ENCODE measurements at regions not wholly inside any gene's neighbourhood (a gene's known extent, or its start where the extent isn't known, plus 50 kb on each side); places are given as distances from the start of the nearest gene placed in this dataset.
A peak's percentile ranks its signal among the peaks of the same experiment; 100 is the strongest.
"Not testable (repeated sequence)": the region's sequence is repeated elsewhere in the genome, so short reads cannot be mapped to it uniquely, and the experiment has no call there.

DNA sequence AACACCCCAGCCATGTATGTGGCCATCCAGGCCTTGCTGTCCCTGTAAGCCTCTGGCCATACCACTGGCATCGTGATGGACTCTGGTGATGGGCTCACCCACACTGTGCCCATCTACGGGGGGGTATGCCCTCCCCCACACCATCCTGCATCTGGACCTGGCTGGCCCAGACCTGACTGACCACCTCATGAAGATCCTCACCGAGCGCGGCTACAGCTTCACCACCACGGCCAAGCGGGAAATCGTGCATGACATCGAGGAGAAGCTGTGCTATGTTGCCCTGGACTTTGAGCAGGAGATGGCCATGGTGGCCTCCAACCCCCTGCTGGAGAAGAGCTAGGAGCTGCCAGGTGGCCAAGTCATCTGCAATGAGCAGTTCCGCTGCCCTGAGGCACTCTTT, 80.4 kb upstream of the ZCCHC2 start:
- DNase-seq (ENCODE audit: low read depth) = no peak

DNA sequence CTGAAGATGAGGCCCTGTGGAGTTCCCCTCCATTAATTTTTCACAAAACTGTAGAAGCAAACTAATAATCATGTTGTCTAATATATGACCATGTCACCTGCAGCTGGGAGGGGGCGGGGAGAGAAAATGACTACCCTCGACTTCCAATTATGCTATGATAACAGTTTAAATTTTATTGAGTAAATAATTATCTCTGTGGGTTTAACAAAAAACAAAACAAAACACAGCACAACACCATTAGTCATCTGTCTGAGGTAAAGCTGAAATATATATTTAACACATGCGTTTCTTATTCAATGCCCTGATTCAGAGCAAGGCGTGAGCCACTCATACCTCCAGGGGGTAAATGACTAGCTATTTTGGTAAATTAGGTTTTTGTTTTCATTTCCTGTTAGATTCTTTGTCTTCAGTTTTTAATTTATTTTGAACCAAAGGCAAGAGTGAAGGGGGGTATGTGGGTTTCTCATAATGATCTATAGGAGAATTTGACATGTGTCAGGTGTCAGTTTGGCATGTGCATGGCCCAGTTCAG, 77.4 kb upstream of the ZCCHC2 start:
- DNase-seq (ENCODE audit: low read depth) = no peak

DNA sequence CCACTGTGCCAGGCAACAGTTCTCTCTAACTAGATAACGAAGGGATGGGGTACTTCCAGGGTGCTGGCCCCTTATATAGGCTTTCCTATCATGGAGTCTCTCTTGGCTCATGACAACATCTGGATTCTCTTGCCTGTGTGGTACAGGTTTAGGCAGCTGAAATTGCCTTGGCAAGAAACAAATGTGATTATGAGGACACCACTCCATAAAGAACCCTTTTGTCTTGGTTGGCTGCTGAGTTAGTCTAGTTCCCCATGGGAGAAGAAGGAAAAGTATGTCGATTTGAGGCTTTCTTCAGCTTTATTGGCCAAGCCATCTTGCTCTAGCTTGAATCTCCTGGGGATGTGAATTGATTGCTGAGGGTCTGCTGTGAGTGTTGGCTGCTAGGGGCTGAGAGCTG, 76.3 kb upstream of the ZCCHC2 start:
- DNase-seq (ENCODE audit: low read depth) = no peak

DNA sequence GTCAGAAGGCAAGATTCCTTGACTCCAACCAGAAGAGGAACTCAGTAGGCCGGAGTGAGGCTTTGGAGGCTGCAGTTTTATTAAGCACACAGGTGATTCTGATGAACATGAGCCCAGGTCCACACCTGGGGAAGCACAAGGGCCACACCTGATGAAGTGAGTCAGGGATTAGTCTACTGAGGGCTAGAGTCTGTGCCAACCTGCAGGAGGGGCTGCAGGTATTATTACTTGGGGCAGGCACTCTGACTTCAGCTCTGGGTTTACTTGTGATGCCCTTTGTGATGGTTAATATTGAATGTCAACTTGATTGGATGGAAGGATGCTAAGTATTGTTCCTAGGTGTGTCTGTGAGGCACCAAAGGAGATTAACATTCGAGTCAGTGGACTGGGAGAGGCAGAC, 75.2 kb upstream of the ZCCHC2 start:
- no peak for DNase-seq (ENCODE audit: low read depth)

DNA sequence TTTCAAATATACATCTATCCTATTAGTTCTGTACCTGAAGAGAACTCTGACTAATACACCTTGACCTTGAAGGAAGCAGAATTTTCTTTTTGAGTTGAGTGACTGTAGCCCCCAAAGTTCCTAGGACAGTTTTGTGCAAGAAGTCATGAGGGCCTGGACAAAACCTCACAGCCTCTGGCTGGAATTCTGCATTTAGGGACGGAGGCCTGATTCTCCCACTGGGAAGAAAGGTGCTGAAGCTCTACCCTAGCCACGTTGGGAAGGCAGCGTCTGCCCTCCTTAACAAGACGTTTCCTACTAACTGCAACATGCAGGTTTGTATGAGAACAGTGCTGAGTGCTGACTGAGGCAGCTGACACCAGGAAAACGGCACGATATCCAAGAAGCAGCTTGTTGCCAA, 74.4 kb upstream of the ZCCHC2 start:
- DNase-seq (ENCODE audit: low read depth) = no peak

DNA sequence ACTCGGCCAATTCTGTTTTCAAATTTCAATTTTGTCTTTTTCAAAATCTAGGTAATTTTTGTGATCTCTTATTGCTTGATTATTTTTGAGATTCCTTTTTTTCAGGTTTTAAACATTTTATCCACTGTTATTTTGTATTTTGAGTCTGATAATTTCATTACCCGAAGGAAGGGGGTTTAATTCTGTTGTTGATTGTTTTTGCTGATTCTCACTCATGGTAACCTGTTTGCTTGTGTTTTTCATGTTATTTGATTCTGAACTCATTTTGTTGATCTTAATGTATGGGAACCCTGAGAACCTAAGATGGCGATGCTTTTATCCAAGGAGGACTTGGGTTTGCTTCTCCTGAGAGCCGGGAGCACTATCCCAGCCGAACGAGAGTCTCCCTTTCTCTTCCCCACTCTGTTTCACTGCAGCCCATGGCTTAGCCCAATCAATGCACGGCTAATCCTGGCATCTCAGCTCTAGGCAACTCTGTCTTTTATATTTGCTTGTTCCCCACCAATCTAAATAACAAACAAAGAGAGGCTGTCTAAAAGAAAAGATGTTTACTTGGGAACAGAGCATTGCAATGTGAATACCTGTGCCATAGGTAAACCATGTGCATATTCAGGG, 73.2 kb upstream of the ZCCHC2 start:
- DNase-seq (ENCODE audit: low read depth) = no peak

DNA sequence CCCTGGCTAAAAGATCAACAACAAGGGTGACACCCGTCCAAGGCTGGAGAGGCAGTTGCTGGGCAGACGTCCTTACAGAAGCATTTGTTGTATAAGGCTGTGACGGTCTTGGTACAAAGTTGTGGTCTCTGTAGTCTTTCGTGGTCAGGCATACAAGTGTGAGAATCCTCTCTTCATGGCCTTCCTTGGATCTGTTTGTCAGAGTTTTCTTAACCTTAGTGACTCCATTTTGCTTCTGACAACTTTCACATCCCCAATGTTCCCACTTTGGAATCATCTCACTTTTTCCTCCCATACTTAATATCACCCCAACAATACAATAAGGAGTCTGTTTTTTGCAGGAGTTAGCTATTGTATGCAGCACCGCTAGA, 72.7 kb upstream of the ZCCHC2 start:
- DNase-seq (ENCODE audit: low read depth) = no peak

DNA sequence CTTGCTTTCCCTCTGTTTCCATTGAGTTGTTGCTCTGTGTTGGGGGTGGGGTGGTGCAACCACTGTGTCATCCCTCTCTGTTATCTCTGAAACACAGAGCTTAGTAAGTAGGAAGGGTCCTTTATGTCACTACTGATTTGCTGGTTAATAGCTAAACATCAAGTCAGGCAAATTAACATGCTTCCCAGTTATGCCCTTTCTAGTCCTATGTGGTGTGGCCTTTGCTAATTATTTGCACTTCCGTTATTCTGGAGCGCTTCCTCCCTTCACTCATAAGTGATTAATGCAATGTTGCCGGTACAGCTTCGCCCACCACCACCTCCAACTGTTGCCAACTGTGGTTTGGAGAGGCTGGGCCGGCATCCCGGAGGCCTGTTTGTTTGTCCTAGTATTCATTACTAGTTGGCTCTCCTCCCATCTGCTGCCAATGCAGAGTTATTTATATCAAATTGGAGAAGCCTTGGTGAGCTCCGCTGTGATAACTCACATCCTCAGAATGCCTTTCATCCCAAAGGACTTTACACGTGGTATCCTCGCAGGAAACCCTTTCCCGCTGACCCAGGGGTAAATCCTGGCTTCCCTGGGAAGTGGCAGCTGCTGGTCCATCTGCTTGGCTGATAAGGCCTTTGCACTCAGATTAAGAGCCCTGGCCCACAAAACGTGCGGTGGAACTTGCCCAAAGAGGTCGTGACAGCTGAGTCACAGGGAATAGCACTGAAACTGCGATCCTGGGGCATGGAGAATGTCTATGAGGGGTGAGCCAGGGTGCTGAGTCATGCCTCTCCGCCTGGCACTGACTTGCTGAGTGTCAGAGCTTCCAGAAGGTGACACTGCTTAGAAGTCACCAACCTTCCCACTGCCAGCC, 72.0 kb upstream of the ZCCHC2 start:
- DNase-seq (ENCODE audit: low read depth) = peak; percentile 27

DNA sequence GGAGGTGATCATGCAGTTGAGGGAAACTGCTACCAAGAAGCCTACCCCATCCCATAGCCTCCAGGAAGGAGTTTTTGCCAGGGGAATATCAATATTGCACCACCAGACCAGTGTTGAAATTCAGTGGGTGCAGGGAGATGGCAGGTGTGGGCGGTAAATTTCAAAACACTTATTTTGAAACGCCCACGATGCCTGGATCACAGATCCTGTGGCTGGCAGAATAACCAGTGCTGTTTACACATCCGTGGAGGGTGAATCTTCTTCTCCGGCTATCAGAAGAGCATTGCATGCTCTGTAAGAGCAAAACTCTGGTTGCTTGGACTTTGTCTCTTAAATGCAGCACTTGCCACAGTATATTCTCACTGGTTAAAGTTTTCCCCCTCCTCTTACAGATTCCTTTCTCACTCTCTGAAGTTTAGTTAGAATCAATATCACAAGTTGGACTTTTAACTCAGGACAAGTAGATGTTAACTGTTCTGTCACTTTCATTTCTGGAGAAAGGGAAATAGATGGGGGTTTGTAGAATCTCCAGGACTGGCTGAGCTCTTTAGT, 70.5 kb upstream of the ZCCHC2 start:
- no peak for DNase-seq (ENCODE audit: low read depth)

DNA sequence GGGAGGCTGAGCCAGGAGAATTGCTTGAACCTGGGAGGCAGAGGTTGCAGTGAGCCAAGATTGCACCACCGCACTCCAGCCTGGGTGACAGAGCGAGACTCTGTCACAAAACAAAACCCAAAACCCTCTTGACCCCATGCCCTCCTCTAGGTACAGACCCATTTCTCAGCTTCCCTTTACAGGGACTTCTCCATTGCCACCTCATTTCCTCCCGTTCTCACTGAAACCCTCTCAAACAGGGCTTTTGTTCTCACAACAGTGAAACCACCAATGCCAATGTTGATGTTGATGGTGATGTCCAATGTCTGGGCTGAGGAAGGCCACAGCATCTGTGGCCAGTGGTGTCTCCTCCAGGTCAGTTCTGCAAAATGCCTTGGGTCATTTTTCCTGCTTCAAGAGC, 69.0 kb upstream of the ZCCHC2 start:
- DNase-seq (ENCODE audit: low read depth) = no peak

DNA sequence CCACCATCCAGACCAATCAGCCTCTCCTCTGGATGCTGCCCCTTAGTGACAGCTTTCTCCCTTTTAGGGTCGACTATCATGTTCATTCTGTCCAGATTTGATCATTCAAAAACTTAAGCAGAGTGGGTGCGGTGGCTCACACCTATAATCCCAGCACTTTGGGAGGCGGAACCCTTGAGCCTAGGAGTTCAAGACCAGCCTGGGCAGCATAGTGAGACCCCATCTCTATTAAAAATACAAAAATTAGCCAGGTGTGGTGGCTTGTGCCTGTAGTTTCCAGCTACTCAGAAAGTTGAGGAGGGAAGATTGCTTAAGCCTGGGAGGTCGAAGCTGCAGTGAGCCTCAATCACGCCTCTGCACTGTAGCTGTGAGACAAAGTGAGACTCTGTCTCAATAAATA, 68.3 kb upstream of the ZCCHC2 start:
- no peak for DNase-seq (ENCODE audit: low read depth)

DNA sequence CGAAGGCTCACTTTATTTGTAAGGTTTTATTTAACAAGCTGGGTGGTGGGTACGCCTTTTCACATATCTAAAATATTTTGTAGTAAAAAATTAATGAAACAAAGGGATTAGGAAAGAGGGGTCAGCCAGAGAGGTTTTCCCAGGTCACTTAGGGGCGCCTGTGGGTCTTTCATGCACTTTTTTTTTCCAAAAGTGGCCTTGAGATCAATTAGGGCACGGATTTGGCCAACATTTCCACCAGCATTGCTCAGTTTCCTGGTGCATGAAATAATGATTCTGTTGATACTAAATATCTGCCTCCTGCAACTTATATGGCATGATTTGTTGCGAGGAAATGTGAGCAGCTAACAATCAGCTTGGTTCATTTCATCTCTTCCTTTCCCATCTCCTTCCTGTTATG, 67.6 kb upstream of the ZCCHC2 start:
- DNase-seq (ENCODE audit: low read depth) = no peak

DNA sequence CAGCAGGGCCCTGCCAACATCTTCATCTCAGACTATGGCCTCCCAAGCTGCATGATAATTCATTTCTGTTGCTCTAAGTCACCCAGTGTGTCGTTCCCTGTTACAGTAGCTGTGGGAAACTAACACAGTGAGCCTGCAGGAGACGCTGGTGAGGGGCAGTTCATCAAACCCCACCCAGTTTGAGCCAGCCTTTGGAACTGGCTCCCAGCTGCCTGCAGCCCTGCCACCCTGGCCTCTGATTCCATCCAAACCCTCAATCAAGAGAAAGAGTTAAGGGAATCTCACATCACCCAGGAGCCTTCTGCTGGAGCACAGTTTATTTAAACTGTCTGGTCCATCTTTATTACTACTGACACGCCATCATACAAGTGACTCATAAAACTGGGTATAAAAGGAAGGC, 64.9 kb upstream of the ZCCHC2 start:
- no peak for DNase-seq (ENCODE audit: low read depth)

DNA sequence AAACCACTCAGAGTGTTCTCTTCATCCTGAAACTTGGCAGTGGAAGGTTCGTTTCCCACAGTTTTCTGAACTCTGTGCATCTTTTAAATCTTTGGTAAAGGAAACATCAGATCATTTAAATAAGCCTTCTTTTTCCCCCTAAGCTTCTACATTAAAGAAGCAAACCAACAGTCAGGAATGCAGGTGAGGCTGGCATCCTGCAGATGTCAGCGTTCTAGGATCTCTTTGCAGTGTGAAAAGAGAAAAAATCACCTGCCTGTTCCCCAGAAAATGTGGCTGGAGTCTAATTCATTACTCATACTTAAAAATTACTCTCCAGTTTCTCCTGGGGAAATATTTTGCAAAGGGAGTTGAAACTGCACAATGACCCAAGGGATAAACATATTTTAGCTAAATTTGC, 64.5 kb upstream of the ZCCHC2 start:
- no peak for DNase-seq (ENCODE audit: low read depth)

DNA sequence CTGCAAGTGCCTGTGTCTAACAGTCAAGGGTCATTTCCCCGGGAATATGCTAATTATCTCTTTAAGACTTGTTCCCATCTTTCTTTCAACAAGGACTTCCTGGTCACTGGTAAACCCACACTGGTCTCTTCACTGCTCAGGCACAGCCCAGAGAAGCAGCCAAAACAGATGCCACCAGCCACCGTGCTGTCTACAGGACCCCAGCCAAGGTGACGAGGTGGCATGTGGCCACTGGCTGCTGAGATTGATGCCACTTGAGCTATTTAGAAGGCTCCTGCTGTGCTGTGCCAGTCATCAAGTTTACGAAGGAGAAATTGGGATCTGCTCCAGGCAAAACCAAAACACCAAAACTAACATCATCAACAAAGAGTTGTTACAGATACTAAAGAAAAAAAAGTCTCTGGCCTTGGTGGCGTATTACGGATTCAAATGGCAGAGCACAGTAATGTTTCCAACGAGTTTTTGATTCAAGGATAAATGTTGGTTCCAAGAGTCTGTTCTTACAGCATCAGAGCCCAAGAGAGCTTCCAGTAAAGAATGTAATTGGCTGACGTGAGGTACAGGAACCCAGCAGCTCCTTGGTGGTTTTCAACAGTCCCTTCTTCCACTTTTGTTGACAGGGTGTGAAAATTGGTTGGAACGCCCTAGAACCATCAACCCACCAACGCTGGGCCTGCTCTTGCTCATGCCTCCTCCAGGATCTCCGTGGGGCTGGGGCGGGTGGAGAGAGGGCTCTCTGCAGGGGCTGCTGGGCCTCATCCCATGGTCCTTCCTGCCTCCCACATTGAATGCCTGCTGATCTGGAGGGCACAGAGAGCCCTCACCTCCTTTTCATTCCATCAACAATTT, 63.7 kb upstream of the ZCCHC2 start:
- DNase-seq (ENCODE audit: low read depth) = no peak

DNA sequence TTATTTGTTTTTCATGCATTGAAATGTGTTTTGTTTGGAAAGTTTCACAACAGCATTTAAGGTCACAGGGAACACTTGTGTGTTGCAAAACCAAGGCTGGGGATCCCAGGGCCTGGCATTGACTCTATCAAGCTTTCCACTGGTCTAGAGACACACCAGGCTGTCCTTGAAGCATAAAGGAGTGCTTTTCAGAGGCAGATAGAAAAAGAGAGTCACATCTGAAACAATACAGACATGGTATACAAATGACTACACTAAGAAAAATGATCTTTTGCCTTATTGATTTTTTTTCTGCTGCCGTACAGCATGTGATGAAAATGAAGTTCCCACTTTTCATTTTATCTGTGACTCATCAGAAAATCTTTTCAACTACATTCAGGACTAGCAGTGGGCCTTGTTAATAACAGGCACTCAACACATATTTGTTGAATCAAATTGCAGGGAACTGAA, 61.9 kb upstream of the ZCCHC2 start:
- no peak for DNase-seq (ENCODE audit: low read depth)

DNA sequence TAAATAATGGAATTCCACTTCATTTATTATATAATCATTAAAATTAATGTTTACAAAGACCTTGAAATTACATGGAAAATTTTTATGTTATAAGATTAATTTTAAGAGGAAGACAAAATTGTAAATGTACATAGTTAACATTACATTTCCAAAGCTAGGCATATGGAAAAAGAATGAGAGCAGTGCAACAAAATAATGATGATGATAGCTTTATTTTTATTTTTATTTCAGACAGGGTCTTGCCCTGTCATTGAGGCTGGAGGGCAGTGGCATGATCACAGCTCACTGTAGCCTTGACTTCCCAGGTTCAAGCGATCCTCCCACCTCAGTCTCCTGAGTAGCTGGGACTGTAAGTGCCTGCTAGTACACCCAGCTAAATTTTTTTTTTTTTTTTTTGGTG, 61.2 kb upstream of the ZCCHC2 start:
- DNase-seq (ENCODE audit: low read depth) = no peak

DNA sequence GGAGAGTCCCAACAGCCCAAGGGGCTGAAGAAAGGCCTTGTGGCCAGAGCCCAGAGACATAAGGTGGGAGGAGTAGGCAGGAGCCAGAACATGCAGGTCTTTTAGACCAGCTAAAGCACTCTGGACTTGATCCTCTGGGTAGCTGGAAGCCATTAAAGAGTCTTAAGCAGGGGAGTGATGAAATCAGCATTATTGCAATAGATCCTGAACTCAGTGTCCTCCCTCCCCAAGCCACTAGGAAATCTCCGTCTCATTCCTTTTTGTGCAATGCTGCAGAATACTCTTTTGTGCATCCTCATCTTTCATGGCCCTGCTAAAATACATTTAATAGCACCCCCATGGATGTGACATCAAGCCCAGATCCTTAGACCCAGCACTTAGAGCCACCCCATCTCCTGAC, 58.6 kb upstream of the ZCCHC2 start:
- no peak for DNase-seq (ENCODE audit: low read depth)

DNA sequence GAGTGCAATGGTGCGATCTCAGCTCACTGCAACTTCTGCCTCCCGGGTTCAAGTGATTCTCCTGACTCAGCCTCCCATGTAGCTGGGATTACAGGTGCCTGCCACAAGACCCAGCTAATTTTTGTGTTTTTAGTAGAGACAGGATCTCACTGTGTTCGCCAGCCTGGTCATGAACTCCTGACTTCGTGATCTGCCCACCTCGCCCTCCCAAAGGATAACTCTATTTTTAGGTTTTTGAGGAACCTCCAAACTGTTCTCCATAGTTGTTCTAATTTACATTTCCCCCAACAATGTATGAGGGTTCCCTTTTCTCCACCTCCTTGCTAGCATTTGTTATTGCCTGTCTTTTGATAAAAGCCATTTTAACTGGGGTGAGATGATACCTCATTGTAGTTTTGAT, 53.7 kb upstream of the ZCCHC2 start:
- not testable (repeated sequence) for DNase-seq (ENCODE audit: low read depth)
